HG02623 (cell line): ENCODE measurements at regions not wholly inside any gene's neighbourhood (a gene's known extent, or its start where the extent isn't known, plus 50 kb on each side); places are given as distances from the start of the nearest gene placed in this dataset.

Experiments
- ATAC-seq: cut with Tn5 transposase; IDR thresholded peaks from one replicate; pipeline ENCODE4 v1.9.1; 2021; ENCODE audit warnings: moderate library complexity; ENCODE audit not compliant: unreplicated experiment

GRCh38 chr4:42750091-42750490, 93.2 kb upstream of the ATP8A1 start:
- peak; percentile 64 for ATAC-seq

GRCh38 chr4:42747971-42748370, 91.1 kb upstream of the ATP8A1 start:
- ATAC-seq, result no peak

GRCh38 chr4:42736527-42737195, 79.8 kb upstream of the ATP8A1 start:
- no peak for ATAC-seq

- no peak for ATAC-seq
Measured at GRCh38 chr4:42733380-42733779, 76.5 kb upstream of the ATP8A1 start.

GRCh38 chr4:42732776-42733175, 75.9 kb upstream of the ATP8A1 start:
- ATAC-seq, result no peak

GRCh38 chr4:42729505-42730237, 72.8 kb upstream of the ATP8A1 start:
- ATAC-seq, result no peak

- no peak for ATAC-seq
Measured at GRCh38 chr4:42724451-42724850, 67.5 kb upstream of the ATP8A1 start.

- no peak for ATAC-seq
Measured at GRCh38 chr4:42720533-42720932, 63.6 kb upstream of the ATP8A1 start.

- no peak for ATAC-seq
Measured at GRCh38 chr4:42719257-42719656, 62.4 kb upstream of the ATP8A1 start.

GRCh38 chr4:42718336-42718735, 61.4 kb upstream of the ATP8A1 start:
- ATAC-seq, result no peak

- no peak for ATAC-seq
Measured at GRCh38 chr4:42716996-42717395, 60.1 kb upstream of the ATP8A1 start.

- no peak for ATAC-seq
Measured at GRCh38 chr4:42715807-42716482, 59.0 kb upstream of the ATP8A1 start.

- no peak for ATAC-seq
Measured at GRCh38 chr4:42713391-42713790, 56.5 kb upstream of the ATP8A1 start.

- no peak for ATAC-seq
Measured at GRCh38 chr4:42712854-42713253, 55.9 kb upstream of the ATP8A1 start.

GRCh38 chr4:42711496-42711895, 54.6 kb upstream of the ATP8A1 start:
- ATAC-seq, result no peak

- no peak for ATAC-seq
Measured at GRCh38 chr4:42710761-42711160, 53.9 kb upstream of the ATP8A1 start.

GRCh38 chr4:42710329-42710728, 53.4 kb upstream of the ATP8A1 start:
- no peak for ATAC-seq

- no peak for ATAC-seq
Measured at GRCh38 chr4:42709392-42710065, 52.6 kb upstream of the ATP8A1 start.

GRCh38 chr4:42708625-42709024, 51.7 kb upstream of the ATP8A1 start:
- ATAC-seq, result no peak
